GM19025 (cell line): ENCODE measurements at regions not wholly inside any gene's neighbourhood (a gene's known extent, or its start where the extent isn't known, plus 50 kb on each side); places are given as distances from the start of the nearest gene placed in this dataset.

Experiments used
- ATAC-seq: cut with Tn5 transposase; IDR thresholded peaks from one replicate; pipeline ENCODE4 v1.9.1; 2021; ENCODE audit warnings: mild to moderate bottlenecking, low read depth, moderate library complexity; ENCODE audit not compliant: unreplicated experiment

- no peak for ATAC-seq
These were observed 365.7 kb downstream of the LRIG3 start for GRCh38 chr12:58554522-58555157.

- ATAC-seq, result no peak
These were observed 363.1 kb downstream of the LRIG3 start for GRCh38 chr12:58557171-58557570.

- no peak for ATAC-seq
These were observed 362.6 kb downstream of the LRIG3 start for GRCh38 chr12:58557661-58558060.

GRCh38 chr12:58563621-58564020, 356.7 kb downstream of the LRIG3 start:
- no peak for ATAC-seq

- no peak for ATAC-seq
These were observed 355.6 kb downstream of the LRIG3 start for GRCh38 chr12:58564721-58565120.

- no peak for ATAC-seq
These were observed 353.7 kb downstream of the LRIG3 start for GRCh38 chr12:58566599-58566998.

- no peak for ATAC-seq
These were observed 353.1 kb downstream of the LRIG3 start for GRCh38 chr12:58567189-58567588.

GRCh38 chr12:58570411-58570810, 349.9 kb downstream of the LRIG3 start:
- ATAC-seq, result no peak

- no peak for ATAC-seq
These were observed 345.0 kb downstream of the LRIG3 start for GRCh38 chr12:58575256-58575655.

GRCh38 chr12:58576081-58576480, 344.2 kb downstream of the LRIG3 start:
- ATAC-seq, result no peak

GRCh38 chr12:58576916-58577315, 343.4 kb downstream of the LRIG3 start:
- no peak for ATAC-seq

- no peak for ATAC-seq
These were observed 340.2 kb downstream of the LRIG3 start for GRCh38 chr12:58580095-58580494.

- ATAC-seq, result no peak
These were observed 336.8 kb downstream of the LRIG3 start for GRCh38 chr12:58583529-58583928.

GRCh38 chr12:58583940-58584339, 336.4 kb downstream of the LRIG3 start:
- ATAC-seq, result no peak

GRCh38 chr12:58584880-58585279, 335.4 kb downstream of the LRIG3 start:
- ATAC-seq, result no peak

GRCh38 chr12:58586762-58587161, 333.5 kb downstream of the LRIG3 start:
- ATAC-seq, result no peak

GRCh38 chr12:58588770-58589169, 331.5 kb downstream of the LRIG3 start:
- ATAC-seq, result no peak

- no peak for ATAC-seq
These were observed 327.7 kb downstream of the LRIG3 start for GRCh38 chr12:58592475-58593207.

GRCh38 chr12:58593557-58594304, 326.6 kb downstream of the LRIG3 start:
- ATAC-seq, result no peak

GRCh38 chr12:58596381-58596780, 323.9 kb downstream of the LRIG3 start:
- ATAC-seq, result no peak

- no peak for ATAC-seq
These were observed 318.8 kb downstream of the LRIG3 start for GRCh38 chr12:58601529-58601928.

- no peak for ATAC-seq
These were observed 318.1 kb downstream of the LRIG3 start for GRCh38 chr12:58602179-58602578.
